ENCODE measurements at regions not wholly inside any gene's neighbourhood (a gene's known extent, or its start where the extent isn't known, plus 50 kb on each side); places are given as distances from the start of the nearest gene placed in this dataset.

- Histone ChIP-seq H3K9me3 (ENCODE audit: control insufficient read depth in 2 of 3, insufficient read depth in 1 of 3, low read length in 3 of 3) (peaks cover 0 to 9% (median 0%) of the 10 kb centered on the region in 3 donors), H3K4me3 (ENCODE audit: low read length in 3 of 3) (no peak overlapping the region), H3K36me3 (ENCODE audit: control insufficient read depth in 2 of 3, insufficient read depth in 3 of 3, low read length in 3 of 3) (no peaks in the 10 kb centered on the region), H3K4me1 (ENCODE audit: control insufficient read depth in 2 of 3, insufficient read depth in 2 of 3, low read depth in 1 of 3, low read length in 3 of 3) (no peaks in the 10 kb centered on the region), H3K27me3 (ENCODE audit: control insufficient read depth, insufficient read depth, low read length) (no peaks in the 10 kb centered on the region), H3K9ac (ENCODE audit: low read length in 3 of 3) (no peak overlapping the region), H3K27ac (ENCODE audit: low read depth in 2 of 2, low read length in 2 of 2) (no peak overlapping the region)
- intact Hi-C loops (cut with DNase I), result no loop called here
- DNase-seq (no peak), FAIRE-seq (no peak)
- TF ChIP-seq CTCF (IDR thresholded peaks at IDR 0.05; ENCODE audit: borderline replicate concordance, extremely low read depth, insufficient read depth), result no peak
These were observed 633.3 kb downstream of the ANKRD50 start for GRCh38 chr4:124079174-124079780.

GRCh38 chr4:124083711-124084110 lies 628.8 kb downstream of the ANKRD50 start:
- no peak for TF ChIP-seq CTCF (IDR thresholded peaks at IDR 0.05; ENCODE audit: borderline replicate concordance, extremely low read depth, insufficient read depth)
- H3K27ac ChIP-seq (ENCODE audit: low read depth in 2 of 2, low read length in 2 of 2), result no peak overlapping the region
- FAIRE-seq (no peak), DNase-seq (no peak)
- intact Hi-C loops (cut with DNase I), result no loop called here
- no peak overlapping the region for H3K4me3 ChIP-seq (ENCODE audit: low read length in 3 of 3)
- H3K27me3 ChIP-seq (ENCODE audit: control insufficient read depth, insufficient read depth, low read length), result no peaks in the 10 kb centered on the region
- no peaks in the 10 kb centered on the region for H3K4me1 ChIP-seq (ENCODE audit: control insufficient read depth in 2 of 3, insufficient read depth in 2 of 3, low read depth in 1 of 3, low read length in 3 of 3)
- no peak overlapping the region for H3K9ac ChIP-seq (ENCODE audit: low read length in 3 of 3)
- H3K36me3 ChIP-seq (ENCODE audit: control insufficient read depth in 2 of 3, insufficient read depth in 3 of 3, low read length in 3 of 3), result no peaks in the 10 kb centered on the region
- peaks cover 0 to 9% (median 0%) of the 10 kb centered on the region in 3 donors for H3K9me3 ChIP-seq (ENCODE audit: control insufficient read depth in 2 of 3, insufficient read depth in 1 of 3, low read length in 3 of 3)

GRCh38 chr4:124085561-124086180 lies 626.9 kb downstream of the ANKRD50 start:
- no peak for DNase-seq
- H3K9ac ChIP-seq (ENCODE audit: low read length in 3 of 3), result no peak overlapping the region

More at GRCh38 chr4:124085561-124086180, 626.9 kb downstream of the ANKRD50 start:
- FAIRE-seq, result no peak
- no peaks in the 10 kb centered on the region for H3K9me3 ChIP-seq (ENCODE audit: control insufficient read depth in 2 of 3, insufficient read depth in 1 of 3, low read length in 3 of 3)
- no peak overlapping the region for H3K27ac ChIP-seq (ENCODE audit: low read depth in 2 of 2, low read length in 2 of 2)
- no peaks in the 10 kb centered on the region for H3K36me3 ChIP-seq (ENCODE audit: control insufficient read depth in 2 of 3, insufficient read depth in 3 of 3, low read length in 3 of 3)
- no peak for TF ChIP-seq CTCF (IDR thresholded peaks at IDR 0.05; ENCODE audit: borderline replicate concordance, extremely low read depth, insufficient read depth)
- intact Hi-C loops (cut with DNase I), result no loop called here
- H3K4me3 ChIP-seq (ENCODE audit: low read length in 3 of 3), result no peak overlapping the region
- H3K27me3 ChIP-seq (ENCODE audit: control insufficient read depth, insufficient read depth, low read length), result no peaks in the 10 kb centered on the region
- no peaks in the 10 kb centered on the region for H3K4me1 ChIP-seq (ENCODE audit: control insufficient read depth in 2 of 3, insufficient read depth in 2 of 3, low read depth in 1 of 3, low read length in 3 of 3)
